ENCODE measurements at regions not wholly inside any gene's neighbourhood (a gene's known extent, or its start where the extent isn't known, plus 50 kb on each side); places are given as distances from the start of the nearest gene placed in this dataset.

- Histone ChIP-seq H3K4me2 (no peak overlapping the region), H3K36me3 (no peaks in the 10 kb centered on the region), H3K79me2 (ENCODE audit: low read depth) (no peaks in the 10 kb centered on the region), H3K4me3 (no peak overlapping the region), H3K4me1 (no peaks in the 10 kb centered on the region), H3K27me3 (no peaks in the 10 kb centered on the region), H3K9me3 (ENCODE audit: low read depth) (no peaks in the 10 kb centered on the region), H2AFZ (replicated peaks) (no peak overlapping the region), H3K9ac (no peak overlapping the region), H3F3A (ENCODE audit: low read depth) (no peaks in the 10 kb centered on the region), H3K27ac (no peak overlapping the region), H4K20me1 (ENCODE audit: low read depth) (no peaks in the 10 kb centered on the region)
- H3K4me1 Mint-ChIP-seq, result no peaks in the 10 kb centered on the region
- H3K36me3 Mint-ChIP-seq, result no peaks in the 10 kb centered on the region
- H3K27me3 Mint-ChIP-seq (ENCODE audit: insufficient read depth, low read depth), result no peaks in the 10 kb centered on the region
- peaks cover 2% of the 10 kb centered on the region for H3K9me3 Mint-ChIP-seq
- DNase-seq (ENCODE audit: low spot score), result no peak
- no peak overlapping the region for H3K27ac Mint-ChIP-seq
- no peak overlapping the region for H3K4me3 Mint-ChIP-seq
- TF ChIP-seq CTCF (IDR thresholded peaks at IDR 0.05), result no peak
- TF ChIP-seq EZH2 (IDR thresholded peaks at IDR 0.05), result no peak
- no peak for TF ChIP-seq EZH2phosphoT487 (IDR thresholded peaks at IDR 0.05)
Measured at GRCh38 chr13:90039516-90039915, 1308.0 kb upstream of the MIR17HG start.

GRCh38 chr13:90047600-90047999 lies 1299.9 kb upstream of the MIR17HG start:
- Histone ChIP-seq H3K9me3 (ENCODE audit: low read depth) (no peaks in the 10 kb centered on the region), H3K9ac (no peak overlapping the region), H3K4me3 (no peak overlapping the region), H3K36me3 (no peaks in the 10 kb centered on the region), H3K4me2 (no peak overlapping the region), H3K27me3 (no peaks in the 10 kb centered on the region), H3K79me2 (ENCODE audit: low read depth) (no peaks in the 10 kb centered on the region), H3K27ac (no peak overlapping the region), H3F3A (ENCODE audit: low read depth) (no peaks in the 10 kb centered on the region), H2AFZ (replicated peaks) (no peak overlapping the region), H3K4me1 (peaks cover 6% of the 10 kb centered on the region), H4K20me1 (ENCODE audit: low read depth) (no peaks in the 10 kb centered on the region)
- H3K27me3 Mint-ChIP-seq (ENCODE audit: insufficient read depth, low read depth), result peaks cover 2% of the 10 kb centered on the region
- peaks cover 8% of the 10 kb centered on the region for H3K36me3 Mint-ChIP-seq
- H3K4me3 Mint-ChIP-seq, result no peak overlapping the region
- H3K4me1 Mint-ChIP-seq, result peaks cover 3% of the 10 kb centered on the region
- peaks cover 34% of the 10 kb centered on the region for H3K9me3 Mint-ChIP-seq
- no peak overlapping the region for H3K27ac Mint-ChIP-seq
- TF ChIP-seq EZH2phosphoT487 (IDR thresholded peaks at IDR 0.05) (no peak), CTCF (IDR thresholded peaks at IDR 0.05) (no peak), EZH2 (IDR thresholded peaks at IDR 0.05) (no peak)
- no peak for DNase-seq (ENCODE audit: low spot score)

GRCh38 chr13:90049989-90050671 lies 1297.4 kb upstream of the MIR17HG start:
- Histone ChIP-seq H3K79me2 (ENCODE audit: low read depth) (no peaks in the 10 kb centered on the region), H2AFZ (replicated peaks) (no peak overlapping the region), H3K27me3 (no peaks in the 10 kb centered on the region), H3K9ac (no peak overlapping the region), H3K27ac (no peak overlapping the region), H3K4me3 (no peak overlapping the region), H3K4me2 (no peak overlapping the region), H3K9me3 (ENCODE audit: low read depth) (no peaks in the 10 kb centered on the region), H3K4me1 (peaks cover 6% of the 10 kb centered on the region), H3K36me3 (no peaks in the 10 kb centered on the region), H4K20me1 (ENCODE audit: low read depth) (no peaks in the 10 kb centered on the region), H3F3A (ENCODE audit: low read depth) (no peaks in the 10 kb centered on the region)
- Mint-ChIP-seq H3K27me3 (ENCODE audit: insufficient read depth, low read depth) (peaks cover 2% of the 10 kb centered on the region), H3K4me1 (peaks cover 3% of the 10 kb centered on the region), H3K27ac (no peak overlapping the region), H3K9me3 (peaks cover 31% of the 10 kb centered on the region), H3K36me3 (peaks cover 8% of the 10 kb centered on the region), H3K4me3 (no peak overlapping the region)
- no peak for DNase-seq (ENCODE audit: low spot score)
- no peak for TF ChIP-seq EZH2 (IDR thresholded peaks at IDR 0.05)
- TF ChIP-seq EZH2phosphoT487 (IDR thresholded peaks at IDR 0.05), result no peak
- no peak for TF ChIP-seq CTCF (IDR thresholded peaks at IDR 0.05)

Data from neural progenitor cell (in vitro differentiated cells).